ENCODE measurements at regions not wholly inside any gene's neighbourhood (a gene's known extent, or its start where the extent isn't known, plus 50 kb on each side); places are given as distances from the start of the nearest gene placed in this dataset.

- TF ChIP-seq CTCF (IDR thresholded peaks at IDR 0.05) (no peak), EZH2 (IDR thresholded peaks at IDR 0.05; ENCODE audit: borderline replicate concordance, insufficient read depth, low read depth, low read length, poor library complexity, severe bottlenecking) (no peak)
Measured at GRCh38 chr7:156582591-156583123, 57.9 kb upstream of the RNF32 start.

Measured in B cell (primary cell).